Body of pancreas (tissue), 4 donors: ENCODE measurements at regions not wholly inside any gene's neighbourhood (a gene's known extent, or its start where the extent isn't known, plus 50 kb on each side); places are given as distances from the start of the nearest gene placed in this dataset.

ENCODE experiments used
- ATAC-seq: fragments of 150-250 bp; one replicate; pipeline ENCODE4 v1.9.1; 2016
- DNase-seq, 4 donors: peaks; one replicate each; pipeline ENCODE4 v3.0.0-alpha.2; 2019
- H3K27ac ChIP-seq, 4 donors: fragments of 200-600 bp; sonication (generic); 1 replicate in 3 of 4; 2 replicates in 1 of 4; pipeline versions ENCODE4 v1.5.1 to v1.6.1; 2016 to 2019; ENCODE audit warnings: mild to moderate bottlenecking in 1 of 4, mixed read lengths in 1 of 4, moderate library complexity in 1 of 4
- H3K27me3 ChIP-seq, 2 donors: fragments of 200-600 bp; sonication (generic); one replicate each; pipeline ENCODE4 v1.6.0; 2016; ENCODE audit warnings: mild to moderate bottlenecking in 1 of 2
- H3K36me3 ChIP-seq, 2 donors: fragments of 200-600 bp; sonication (generic); replicated peaks in 1 of 2; 2 replicates each; pipeline ENCODE4 v1.5.1; 2016; ENCODE audit warnings: low read depth in 2 of 2; ENCODE audit not compliant: insufficient read depth in 1 of 2
- H3K4me1 ChIP-seq: fragments of 200-600 bp; sonication (generic); one replicate; pipeline ENCODE4 v1.6.0; 2016
- H3K4me3 ChIP-seq, 2 donors: fragments of 200-600 bp; sonication (generic); 1 replicate in 1 of 2; 2 replicates in 1 of 2; pipeline ENCODE4 v1.5.1; 2016 to 2019
- H3K9me3 ChIP-seq, 3 donors: fragments of 200-600 bp; sonication (generic); 1 replicate in 2 of 3; 2 replicates in 1 of 3; pipeline ENCODE4 v1.5.1; 2016
- POLR2A ChIP-seq, 3 donors: fragments of 450-650 bp; IDR thresholded peaks; one replicate each; pipeline ENCODE4 v1.6.1; 2016; ENCODE audit warnings: antibody characterized with exemption in 3 of 3, mild to moderate bottlenecking in 2 of 3
- WGBS, 2 donors: methylation state at CpG; one replicate each; pipeline ENCODE4 v1.1.5; 2017; 5-methylcytosine and 5-hydroxymethylcytosine counted together
- intact Hi-C: fragments of 100-400 bp; cut with DNase I; formaldehyde crosslinking; loops from one replicate; pipeline ENCODE4 v1.15.1; 2023
- TF ChIP-seq, protein P1 (sequence below), 7 experiments: fragments of 450-650 bp in 4 of 7; fragments of 200-600 bp in 3 of 7; sonication (generic) in 3 of 7; IDR thresholded peaks; one replicate each; pipeline ENCODE4 v1.5.1; 2016 to 2019; ENCODE audit warnings: antibody characterized with exemption in 7 of 7

DNA sequence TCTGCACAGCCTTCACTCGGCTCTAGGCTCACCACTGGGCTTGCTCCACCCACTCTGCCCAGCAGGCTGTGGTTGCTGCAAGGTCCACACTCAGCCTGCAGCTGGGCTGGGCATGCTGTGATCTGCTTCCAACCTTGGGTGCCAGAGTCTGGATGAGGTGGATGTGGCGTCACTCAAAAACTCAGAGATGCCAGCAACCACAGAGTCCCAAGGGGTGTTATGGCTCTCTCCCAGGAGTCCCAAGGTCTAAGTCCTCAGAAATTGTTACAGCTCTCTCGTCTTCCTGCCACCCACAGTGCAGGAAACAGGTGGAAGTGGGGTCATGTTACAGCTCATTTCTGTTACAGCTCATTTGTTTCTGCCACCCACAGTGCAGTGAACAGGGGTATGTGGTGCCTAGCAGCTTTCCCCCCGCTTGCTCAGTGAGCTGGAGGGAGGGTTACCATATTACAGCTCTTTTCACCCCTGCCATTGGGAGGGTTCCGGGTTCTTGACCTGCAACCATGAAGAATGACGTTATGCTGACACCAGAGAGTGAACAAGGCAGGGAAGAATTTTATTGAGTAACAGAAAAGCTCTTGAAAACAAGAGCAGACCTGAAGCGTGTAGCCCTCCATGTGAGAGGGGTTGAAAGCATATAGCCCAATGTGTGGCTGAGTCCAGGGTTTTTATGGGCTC, 893.9 kb downstream of the PCDH7 start:
- ATAC-seq: no peak
- H3K27ac ChIP-seq: no peak overlapping the region
- WGBS, 2 donors: 50 to 67% methylated on average over 6 to 7 of the region's 7 CpGs
- H3K4me1 ChIP-seq: no peaks in the 10 kb centered on the region
- no peaks in the 10 kb centered on the region for H3K27me3 ChIP-seq
- no peaks in the 10 kb centered on the region for H3K9me3 ChIP-seq
- no peak for DNase-seq
- intact Hi-C loops: no loop called here
- TF ChIP-seq, protein P1, sequence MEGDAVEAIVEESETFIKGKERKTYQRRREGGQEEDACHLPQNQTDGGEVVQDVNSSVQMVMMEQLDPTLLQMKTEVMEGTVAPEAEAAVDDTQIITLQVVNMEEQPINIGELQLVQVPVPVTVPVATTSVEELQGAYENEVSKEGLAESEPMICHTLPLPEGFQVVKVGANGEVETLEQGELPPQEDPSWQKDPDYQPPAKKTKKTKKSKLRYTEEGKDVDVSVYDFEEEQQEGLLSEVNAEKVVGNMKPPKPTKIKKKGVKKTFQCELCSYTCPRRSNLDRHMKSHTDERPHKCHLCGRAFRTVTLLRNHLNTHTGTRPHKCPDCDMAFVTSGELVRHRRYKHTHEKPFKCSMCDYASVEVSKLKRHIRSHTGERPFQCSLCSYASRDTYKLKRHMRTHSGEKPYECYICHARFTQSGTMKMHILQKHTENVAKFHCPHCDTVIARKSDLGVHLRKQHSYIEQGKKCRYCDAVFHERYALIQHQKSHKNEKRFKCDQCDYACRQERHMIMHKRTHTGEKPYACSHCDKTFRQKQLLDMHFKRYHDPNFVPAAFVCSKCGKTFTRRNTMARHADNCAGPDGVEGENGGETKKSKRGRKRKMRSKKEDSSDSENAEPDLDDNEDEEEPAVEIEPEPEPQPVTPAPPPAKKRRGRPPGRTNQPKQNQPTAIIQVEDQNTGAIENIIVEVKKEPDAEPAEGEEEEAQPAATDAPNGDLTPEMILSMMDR (IDR thresholded peaks at IDR 0.05): no peak
- no peak for TF ChIP-seq POLR2A (IDR thresholded peaks at IDR 0.05)
- no peaks in the 10 kb centered on the region for H3K36me3 ChIP-seq
- H3K4me3 ChIP-seq: no peak overlapping the region

DNA sequence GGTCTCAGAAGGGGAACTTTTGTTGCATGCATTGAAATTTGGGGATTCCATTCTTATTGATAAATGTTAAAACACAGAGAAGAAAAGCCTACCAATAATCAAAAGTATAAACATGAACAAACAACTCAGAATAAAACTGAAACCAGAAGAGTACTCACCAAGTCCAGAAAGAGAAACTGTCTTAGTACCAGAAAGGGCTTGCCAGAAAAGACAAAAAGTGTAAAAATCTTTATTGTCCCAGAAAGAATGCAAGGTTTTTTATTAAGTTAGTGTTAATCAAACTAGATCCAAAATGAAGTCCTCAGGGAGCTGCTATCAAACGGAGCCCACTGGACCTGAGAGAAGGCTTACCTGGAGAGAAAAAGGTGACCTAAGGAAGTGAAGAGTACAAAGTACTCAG, 897.5 kb downstream of the PCDH7 start:
- Histone ChIP-seq H3K27me3 (no peaks in the 10 kb centered on the region), H3K36me3 (no peaks in the 10 kb centered on the region), H3K4me3 (no peak overlapping the region), H3K4me1 (no peaks in the 10 kb centered on the region), H3K27ac (no peak overlapping the region), H3K9me3 (no peaks in the 10 kb centered on the region)
- intact Hi-C loops: no loop called here
- WGBS, 2 donors: 39 to 42% methylated on average over 1 of the region's 1 CpG
- DNase-seq (no peak), ATAC-seq (no peak)
- TF ChIP-seq, protein P1 (IDR thresholded peaks at IDR 0.05): no peak
- TF ChIP-seq POLR2A (IDR thresholded peaks at IDR 0.05): no peak

DNA sequence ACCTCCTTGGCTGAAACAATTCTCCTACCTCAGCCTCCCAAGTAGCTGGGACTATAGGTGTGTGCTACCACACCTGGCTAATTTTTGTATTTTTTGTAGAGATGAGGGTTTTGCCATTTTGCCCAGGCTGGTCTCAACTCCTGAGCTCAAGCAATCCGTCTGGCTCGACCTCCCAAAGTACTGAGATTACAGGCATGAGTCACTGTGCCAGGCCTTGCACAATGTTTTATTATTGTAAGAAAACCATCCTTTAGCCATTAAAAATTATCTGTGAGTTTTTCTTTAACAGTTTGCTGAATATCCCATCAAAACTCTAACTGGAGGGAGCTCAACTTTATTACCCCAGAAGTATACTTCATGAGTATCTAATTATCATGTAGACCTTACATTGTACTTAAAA, 900.3 kb downstream of the PCDH7 start:
- Histone ChIP-seq H3K36me3 (no peaks in the 10 kb centered on the region), H3K4me3 (no peak overlapping the region), H3K27me3 (no peaks in the 10 kb centered on the region), H3K4me1 (no peaks in the 10 kb centered on the region), H3K27ac (no peak overlapping the region), H3K9me3 (no peaks in the 10 kb centered on the region)
- TF ChIP-seq POLR2A (IDR thresholded peaks at IDR 0.05): no peak
- TF ChIP-seq, protein P1 (IDR thresholded peaks at IDR 0.05): no peak
- ATAC-seq: no peak
- no peak for DNase-seq
- intact Hi-C loops: no loop called here
- WGBS, 2 donors: 56 to 65% methylated on average over 2 of the region's 2 CpGs

DNA sequence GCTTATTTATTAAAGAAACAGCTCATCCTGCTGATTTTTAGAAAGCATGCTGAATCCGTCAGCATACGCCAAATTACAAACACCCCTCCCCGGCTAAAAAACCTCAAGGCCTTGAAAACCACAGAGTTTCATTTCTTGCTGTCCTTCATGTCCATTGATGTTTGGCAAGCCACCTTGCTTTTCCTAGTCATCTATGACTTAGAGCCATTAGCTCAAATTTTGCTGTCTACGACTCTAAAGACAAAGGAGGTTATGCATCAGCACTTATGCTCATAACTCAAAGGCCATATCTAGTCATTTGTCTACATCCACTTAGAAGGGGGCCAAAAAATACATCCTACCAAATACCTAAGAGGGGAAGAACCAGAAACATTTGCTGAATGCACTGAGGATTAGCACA, 925.1 kb downstream of the PCDH7 start:
- Histone ChIP-seq H3K9me3 (no peaks in the 10 kb centered on the region), H3K4me1 (no peaks in the 10 kb centered on the region), H3K27me3 (no peaks in the 10 kb centered on the region), H3K27ac (no peak overlapping the region), H3K4me3 (no peak overlapping the region), H3K36me3 (no peaks in the 10 kb centered on the region)
- DNase-seq (no peak), ATAC-seq (no peak)
- 93 to 95% methylated on average over 4 of the region's 4 CpGs for WGBS, 2 donors
- no peak for TF ChIP-seq POLR2A (IDR thresholded peaks at IDR 0.05)
- TF ChIP-seq, protein P1 (IDR thresholded peaks at IDR 0.05): no peak
- intact Hi-C loops: no loop called here

DNA sequence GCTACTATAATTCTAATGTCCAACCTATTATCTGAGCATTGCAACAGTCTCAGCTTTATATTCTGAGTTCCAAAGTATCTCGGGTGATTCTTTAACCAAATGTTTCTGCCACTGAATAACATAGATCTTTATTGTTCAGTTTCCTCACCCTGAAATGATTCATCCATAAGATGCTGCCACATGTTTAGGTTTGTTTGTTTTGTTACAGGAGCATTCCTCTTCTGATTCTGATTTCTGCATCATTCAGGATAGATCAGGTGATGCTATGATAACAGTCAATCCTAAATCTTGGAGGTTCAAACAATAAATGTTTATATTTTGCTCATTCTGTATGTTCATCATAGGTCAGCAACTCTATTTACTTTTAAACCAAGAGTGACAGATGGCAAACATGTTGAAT, 927.6 kb downstream of the PCDH7 start:
- no peaks in the 10 kb centered on the region for H3K27me3 ChIP-seq
- H3K9me3 ChIP-seq: no peaks in the 10 kb centered on the region
- intact Hi-C loops: no loop called here
- no peak overlapping the region for H3K4me3 ChIP-seq
- H3K36me3 ChIP-seq: no peaks in the 10 kb centered on the region
- ATAC-seq (no peak), DNase-seq (no peak)
- H3K4me1 ChIP-seq: no peaks in the 10 kb centered on the region
- TF ChIP-seq, protein P1 (IDR thresholded peaks at IDR 0.05): no peak
- no peak for TF ChIP-seq POLR2A (IDR thresholded peaks at IDR 0.05)
- WGBS, 2 donors: 52 to 66% methylated on average over 1 of the region's 1 CpG
- H3K27ac ChIP-seq: no peak overlapping the region
